Keratinocyte (primary cell): ENCODE measurements at regions not wholly inside any gene's neighbourhood (a gene's known extent, or its start where the extent isn't known, plus 50 kb on each side); places are given as distances from the start of the nearest gene placed in this dataset.

Experiments
- DNase-seq: peaks from one replicate; pipeline ENCODE4 v3.0.0-alpha.2; 2011; ENCODE audit warnings: low read depth, missing footprints, low spot score
- FAIRE-seq: peaks from 2 replicates; lab custom pipeline; 2011; peaks lifted over from hg19 to GRCh38; lab: Jason Lieb, UNC
- H2AFZ ChIP-seq: 2 replicates; pipeline ENCODE4 v1.6.0; 2012; ENCODE audit warnings: low read length, control low read depth, inconsistent platforms; ENCODE audit not compliant: control insufficient read depth
- H3K27ac ChIP-seq: 2 replicates; pipeline ENCODE4 v1.5.1; 2011; ENCODE audit warnings: low read length; ENCODE audit not compliant: control insufficient read depth, insufficient read depth
- H3K27me3 ChIP-seq: 3 replicates; pipeline ENCODE4 v1.6.0; 2011; ENCODE audit warnings: low read length; ENCODE audit not compliant: control insufficient read depth, insufficient read depth; ENCODE audit errors: extremely low read depth
- H3K36me3 ChIP-seq, 2 experiments: 2 replicates in 1 of 2; 3 replicates in 1 of 2; pipeline ENCODE4 v1.5.1; 2011; ENCODE audit warnings: low read length in 2 of 2, mild to moderate bottlenecking in 1 of 2; ENCODE audit not compliant: control insufficient read depth in 2 of 2, insufficient read depth in 2 of 2; ENCODE audit errors: extremely low read depth in 1 of 2
- H3K4me1 ChIP-seq: 3 replicates; pipeline ENCODE4 v1.5.1; 2011; ENCODE audit warnings: low read length; ENCODE audit not compliant: control insufficient read depth, insufficient read depth; ENCODE audit errors: extremely low read depth
- H3K4me2 ChIP-seq: 3 replicates; pipeline ENCODE4 v1.6.0; 2011; ENCODE audit warnings: low read depth, low read length; ENCODE audit not compliant: control insufficient read depth, insufficient read depth; ENCODE audit errors: extremely low read depth
- H3K4me3 ChIP-seq, 3 experiments: fragments of 200-600 bp in 1 of 3; sonication (generic) in 1 of 3; 2 replicates in 2 of 3; 3 replicates in 1 of 3; pipeline ENCODE4 v1.5.1; 2011 to 2016; ENCODE audit warnings: low read length in 3 of 3, mild to moderate bottlenecking in 3 of 3, control low read depth in 2 of 3, inconsistent platforms in 1 of 3, low read depth in 1 of 3, mixed read lengths in 1 of 3, mixed run types in 1 of 3, moderate library complexity in 1 of 3; ENCODE audit not compliant: control insufficient read depth in 2 of 3, insufficient read depth in 2 of 3; ENCODE audit errors: extremely low read depth in 1 of 3
- H3K79me2 ChIP-seq: 2 replicates; pipeline ENCODE4 v1.6.0; 2012; ENCODE audit warnings: low read length; ENCODE audit not compliant: control insufficient read depth, insufficient read depth
- H3K9ac ChIP-seq: 3 replicates; pipeline ENCODE4 v1.6.0; 2011; ENCODE audit warnings: low read length; ENCODE audit not compliant: control insufficient read depth, insufficient read depth; ENCODE audit errors: extremely low read depth
- H3K9me1 ChIP-seq: 3 replicates; pipeline ENCODE4 v1.6.0; 2011; ENCODE audit warnings: low read length; ENCODE audit not compliant: control insufficient read depth, insufficient read depth; ENCODE audit errors: extremely low read depth
- H3K9me3 ChIP-seq: 2 replicates; pipeline ENCODE4 v1.5.1; 2012; ENCODE audit warnings: low read depth, low read length; ENCODE audit not compliant: control insufficient read depth
- H4K20me1 ChIP-seq: 3 replicates; pipeline ENCODE4 v1.6.0; 2011; ENCODE audit warnings: low read length; ENCODE audit not compliant: control insufficient read depth, insufficient read depth; ENCODE audit errors: extremely low read depth
- EZH2 ChIP-seq: IDR thresholded peaks from one replicate; pipeline ENCODE4 v1.6.1; 2012; ENCODE audit warnings: inconsistent platforms, mild to moderate bottlenecking, low read length, moderate library complexity
- dilution Hi-C: fragments of 300-500 bp; cut with MboI; formaldehyde crosslinking; loops from one replicate; pipeline ENCODE4 v1.7.0; 2020; ENCODE audit warnings: low sequenced_read_pairs; ENCODE audit not compliant: extremely low pct_ligation_motif_present
- TF ChIP-seq, protein P1 (sequence below), 3 experiments: IDR thresholded peaks in 1 of 3; conservative IDR thresholded peaks in 1 of 3; optimal IDR thresholded peaks in 1 of 3; 2 replicates in 2 of 3; 3 replicates in 1 of 3; pipeline versions ENCODE3 to v1.5.1; 2011; ENCODE audit warnings: low read length in 3 of 3, mild to moderate bottlenecking in 3 of 3, moderate library complexity in 2 of 3, control low read depth in 1 of 3, inconsistent platforms in 1 of 3; ENCODE audit not compliant: insufficient read depth in 2 of 3; ENCODE audit errors: extremely low read depth in 1 of 3

DNA sequence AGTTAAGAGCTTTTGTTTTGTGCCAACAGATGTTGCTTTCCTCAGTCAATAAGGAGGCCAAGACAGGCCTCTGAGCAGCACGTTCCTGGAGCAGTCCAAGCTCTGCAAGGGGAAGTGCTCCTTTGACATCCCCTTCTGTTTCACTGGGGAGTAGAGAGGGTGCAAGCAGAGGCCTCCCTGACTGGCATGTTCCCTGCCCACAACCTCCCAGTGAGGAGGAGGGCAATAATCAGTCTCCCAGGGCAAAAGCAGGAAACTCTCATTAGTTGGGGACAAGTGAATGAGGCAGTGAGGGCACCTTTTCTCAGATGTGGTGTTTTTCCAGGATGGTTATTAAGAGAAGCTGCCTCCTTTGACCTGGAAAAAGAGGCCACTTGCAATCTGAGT is 79.5 kb upstream of the ZBED5 start:
- no peak overlapping the region for H2AFZ ChIP-seq
- no peak overlapping the region for H3K4me3 ChIP-seq
- H3K9ac ChIP-seq = no peak overlapping the region
- no peak for TF ChIP-seq EZH2
- TF ChIP-seq, protein P1, sequence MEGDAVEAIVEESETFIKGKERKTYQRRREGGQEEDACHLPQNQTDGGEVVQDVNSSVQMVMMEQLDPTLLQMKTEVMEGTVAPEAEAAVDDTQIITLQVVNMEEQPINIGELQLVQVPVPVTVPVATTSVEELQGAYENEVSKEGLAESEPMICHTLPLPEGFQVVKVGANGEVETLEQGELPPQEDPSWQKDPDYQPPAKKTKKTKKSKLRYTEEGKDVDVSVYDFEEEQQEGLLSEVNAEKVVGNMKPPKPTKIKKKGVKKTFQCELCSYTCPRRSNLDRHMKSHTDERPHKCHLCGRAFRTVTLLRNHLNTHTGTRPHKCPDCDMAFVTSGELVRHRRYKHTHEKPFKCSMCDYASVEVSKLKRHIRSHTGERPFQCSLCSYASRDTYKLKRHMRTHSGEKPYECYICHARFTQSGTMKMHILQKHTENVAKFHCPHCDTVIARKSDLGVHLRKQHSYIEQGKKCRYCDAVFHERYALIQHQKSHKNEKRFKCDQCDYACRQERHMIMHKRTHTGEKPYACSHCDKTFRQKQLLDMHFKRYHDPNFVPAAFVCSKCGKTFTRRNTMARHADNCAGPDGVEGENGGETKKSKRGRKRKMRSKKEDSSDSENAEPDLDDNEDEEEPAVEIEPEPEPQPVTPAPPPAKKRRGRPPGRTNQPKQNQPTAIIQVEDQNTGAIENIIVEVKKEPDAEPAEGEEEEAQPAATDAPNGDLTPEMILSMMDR (optimal IDR thresholded peaks at IDR 0.05 in 1 of 3, IDR thresholded peaks at IDR 0.05 in 1 of 3, conservative IDR thresholded peaks at IDR 0.05 in 1 of 3; ENCODE audit: extremely low read depth in 1 of 3, insufficient read depth in 2 of 3, low read length in 3 of 3) = no peak
- no peaks in the 10 kb centered on the region for H3K36me3 ChIP-seq
- peaks cover 8% of the 10 kb centered on the region for H3K4me1 ChIP-seq
- no peak for DNase-seq
- no peaks in the 10 kb centered on the region for H3K79me2 ChIP-seq
- H3K27ac ChIP-seq = no peak overlapping the region
- no peak for FAIRE-seq
- no peaks in the 10 kb centered on the region for H3K9me3 ChIP-seq
- no peaks in the 10 kb centered on the region for H4K20me1 ChIP-seq
- H3K9me1 ChIP-seq = no peaks in the 10 kb centered on the region
- dilution Hi-C loops = no loop called here
- no peaks in the 10 kb centered on the region for H3K27me3 ChIP-seq
- H3K4me2 ChIP-seq = no peak overlapping the region

DNA sequence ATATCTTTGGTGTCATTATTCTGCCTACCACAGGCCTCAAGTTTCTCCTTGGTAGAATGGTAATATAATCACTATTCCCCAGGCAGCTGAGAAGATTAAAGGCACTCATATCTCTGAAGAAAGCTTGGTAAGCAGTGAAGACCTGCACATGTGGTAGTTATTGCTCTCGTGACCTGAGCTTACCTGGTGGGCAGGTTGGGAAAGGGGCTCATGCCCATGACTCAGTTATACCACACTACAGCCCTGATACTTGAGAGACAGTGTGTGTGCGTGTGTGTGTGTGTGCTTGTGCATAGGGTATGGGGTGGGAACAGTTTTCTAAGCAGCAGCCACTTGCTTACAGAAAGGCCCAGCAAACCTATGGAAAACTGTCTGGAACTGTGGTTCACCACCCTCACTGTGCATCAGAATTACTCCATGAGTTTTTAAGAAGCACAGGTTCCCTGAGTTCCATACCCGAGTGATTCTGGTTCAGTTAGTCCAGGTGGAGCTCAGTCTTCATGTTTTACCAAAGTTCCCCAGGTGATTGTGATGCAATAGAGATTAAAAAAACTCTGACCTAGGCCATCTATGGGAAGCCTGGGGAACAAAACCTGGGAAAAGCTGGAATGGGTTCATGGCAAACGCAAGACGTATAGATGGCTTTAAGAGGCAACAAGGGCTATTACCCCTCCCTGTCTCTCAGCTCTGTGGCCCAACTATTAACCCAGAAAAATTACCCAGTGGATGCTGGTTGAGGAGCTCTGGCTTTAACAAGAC is 79.0 kb upstream of the ZBED5 start:
- dilution Hi-C loops = no loop called here
- TF ChIP-seq EZH2 = no peak
- TF ChIP-seq, protein P1 (optimal IDR thresholded peaks at IDR 0.05 in 1 of 3, IDR thresholded peaks at IDR 0.05 in 1 of 3, conservative IDR thresholded peaks at IDR 0.05 in 1 of 3; ENCODE audit: extremely low read depth in 1 of 3, insufficient read depth in 2 of 3, low read length in 3 of 3) = no peak
- Histone ChIP-seq H3K36me3 (no peaks in the 10 kb centered on the region), H3K9me3 (no peaks in the 10 kb centered on the region), H3K27ac (no peak overlapping the region), H3K27me3 (no peaks in the 10 kb centered on the region), H2AFZ (no peak overlapping the region), H3K9me1 (no peaks in the 10 kb centered on the region), H3K4me2 (no peak overlapping the region), H3K4me3 (no peak overlapping the region), H3K9ac (no peak overlapping the region), H3K79me2 (no peaks in the 10 kb centered on the region), H3K4me1 (peaks cover 13% of the 10 kb centered on the region), H4K20me1 (no peaks in the 10 kb centered on the region)
- no peak for FAIRE-seq
- no peak for DNase-seq
